G401 (cell line): ENCODE measurements at regions not wholly inside any gene's neighbourhood (a gene's known extent, or its start where the extent isn't known, plus 50 kb on each side); places are given as distances from the start of the nearest gene placed in this dataset.

Experiments used
- DNase-seq: peaks from one replicate; pipeline ENCODE4 v3.0.0-alpha.2; 2015; ENCODE audit warnings: low spot score
- in situ Hi-C: cut with HindIII; loops from 2 replicates; pipeline ENCODE4 v1.10.0; 2016; ENCODE audit warnings: low sequenced_read_pairs, mixed read lengths

- DNase-seq = peak; percentile 84
- in situ Hi-C loops = no loop called here
Measured at GRCh38 chr7:13282377-13282980, 595.0 kb downstream of the ARL4A start.

GRCh38 chr7:13286916-13287315 lies 599.5 kb downstream of the ARL4A start:
- in situ Hi-C loops = no loop called here
- no peak for DNase-seq

GRCh38 chr7:13288516-13288915 lies 601.1 kb downstream of the ARL4A start:
- DNase-seq = no peak
- in situ Hi-C loops = no loop called here

GRCh38 chr7:13290975-13291374 lies 603.5 kb downstream of the ARL4A start:
- no peak for DNase-seq
- in situ Hi-C loops = no loop called here

- in situ Hi-C loops = no loop called here
Measured at GRCh38 chr7:13293264-13294002, 606.0 kb downstream of the ARL4A start.

GRCh38 chr7:13307040-13307439 lies 619.6 kb downstream of the ARL4A start:
- DNase-seq = no peak
- in situ Hi-C loops = no loop called here

More at GRCh38 chr7:13293264-13294002, 606.0 kb downstream of the ARL4A start:
- no peak for DNase-seq

GRCh38 chr7:13308423-13308822 lies 621.0 kb downstream of the ARL4A start:
- in situ Hi-C loops = no loop called here
- no peak for DNase-seq

- no peak for DNase-seq
- in situ Hi-C loops = no loop called here
Measured at GRCh38 chr7:13309535-13309934, 622.1 kb downstream of the ARL4A start.

GRCh38 chr7:13312307-13312706 lies 624.9 kb downstream of the ARL4A start:
- no peak for DNase-seq
- in situ Hi-C loops = no loop called here

- in situ Hi-C loops = no loop called here
- DNase-seq = no peak
Measured at GRCh38 chr7:13320333-13320732, 632.9 kb downstream of the ARL4A start.

GRCh38 chr7:13321316-13321715 lies 633.9 kb downstream of the ARL4A start:
- DNase-seq = peak; percentile 41
- in situ Hi-C loops = no loop called here

GRCh38 chr7:13322126-13322525 lies 634.7 kb downstream of the ARL4A start:
- DNase-seq = peak; percentile 47
- in situ Hi-C loops = no loop called here

GRCh38 chr7:13327669-13328068 lies 640.2 kb downstream of the ARL4A start:
- peak; percentile 23 for DNase-seq

GRCh38 chr7:13333371-13333770 lies 645.9 kb downstream of the ARL4A start:
- in situ Hi-C loops = no loop called here
- DNase-seq = no peak

More at GRCh38 chr7:13327669-13328068, 640.2 kb downstream of the ARL4A start:
- in situ Hi-C loops = no loop called here

- in situ Hi-C loops = no loop called here
- DNase-seq = no peak
Measured at GRCh38 chr7:13336227-13336626, 648.8 kb downstream of the ARL4A start.

GRCh38 chr7:13352677-13353076 lies 636.8 kb downstream of the ETV1 start:
- no peak for DNase-seq
- in situ Hi-C loops = no loop called here

- no peak for DNase-seq
- in situ Hi-C loops = no loop called here
Measured at GRCh38 chr7:13359656-13360055, 629.8 kb downstream of the ETV1 start.

GRCh38 chr7:13386741-13387140 lies 602.7 kb downstream of the ETV1 start:
- in situ Hi-C loops = no loop called here
- DNase-seq = no peak

- in situ Hi-C loops = no loop called here
- DNase-seq = no peak
Measured at GRCh38 chr7:13407911-13408310, 581.6 kb downstream of the ETV1 start.

GRCh38 chr7:13411151-13411550 lies 578.3 kb downstream of the ETV1 start:
- in situ Hi-C loops = no loop called here

GRCh38 chr7:13411636-13412035 lies 577.8 kb downstream of the ETV1 start:
- peak; percentile 97 for DNase-seq
- in situ Hi-C loops = no loop called here

More at GRCh38 chr7:13411151-13411550, 578.3 kb downstream of the ETV1 start:
- peak; percentile 68 for DNase-seq
